ENCODE measurements at regions not wholly inside any gene's neighbourhood (a gene's known extent, or its start where the extent isn't known, plus 50 kb on each side); places are given as distances from the start of the nearest gene placed in this dataset.

DNA sequence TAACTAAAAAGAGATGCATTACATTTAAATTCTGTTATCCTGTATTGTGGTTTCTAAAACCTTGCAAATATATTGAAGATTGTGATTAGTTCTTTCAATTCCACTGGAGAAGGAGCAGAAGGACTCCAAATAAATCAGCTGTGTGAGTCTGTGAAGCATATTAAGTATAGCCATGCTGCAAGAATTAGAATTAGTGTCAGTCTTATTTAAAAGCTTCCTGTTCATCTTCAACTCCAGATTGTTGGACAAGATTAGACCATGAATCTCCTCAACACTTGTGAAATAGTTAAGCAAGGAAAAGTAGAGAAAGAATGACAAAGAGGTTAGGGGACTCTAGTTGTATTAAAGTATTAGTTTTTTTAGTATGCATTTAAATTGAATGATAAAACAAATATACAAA is 92.5 kb upstream of the LRP1B start:
- TF ChIP-seq TAF1 (IDR thresholded peaks at IDR 0.05; ENCODE audit: borderline replicate concordance, low read depth, low read length) (no peak), POLR2AphosphoS5 (IDR thresholded peaks at IDR 0.05; ENCODE audit: low read depth, low read length) (no peak), EP300 (IDR thresholded peaks at IDR 0.05; ENCODE audit: borderline replicate concordance in 1 of 2, low read depth in 1 of 2, low read length in 1 of 2) (peak in 1 of 2 experiments; percentile 49; a peak in 1 of 4 replicates), SMC3 (IDR thresholded peaks at IDR 0.05; ENCODE audit: low read depth, low read length) (no peak)
- TF ChIP-seq, protein P1, sequence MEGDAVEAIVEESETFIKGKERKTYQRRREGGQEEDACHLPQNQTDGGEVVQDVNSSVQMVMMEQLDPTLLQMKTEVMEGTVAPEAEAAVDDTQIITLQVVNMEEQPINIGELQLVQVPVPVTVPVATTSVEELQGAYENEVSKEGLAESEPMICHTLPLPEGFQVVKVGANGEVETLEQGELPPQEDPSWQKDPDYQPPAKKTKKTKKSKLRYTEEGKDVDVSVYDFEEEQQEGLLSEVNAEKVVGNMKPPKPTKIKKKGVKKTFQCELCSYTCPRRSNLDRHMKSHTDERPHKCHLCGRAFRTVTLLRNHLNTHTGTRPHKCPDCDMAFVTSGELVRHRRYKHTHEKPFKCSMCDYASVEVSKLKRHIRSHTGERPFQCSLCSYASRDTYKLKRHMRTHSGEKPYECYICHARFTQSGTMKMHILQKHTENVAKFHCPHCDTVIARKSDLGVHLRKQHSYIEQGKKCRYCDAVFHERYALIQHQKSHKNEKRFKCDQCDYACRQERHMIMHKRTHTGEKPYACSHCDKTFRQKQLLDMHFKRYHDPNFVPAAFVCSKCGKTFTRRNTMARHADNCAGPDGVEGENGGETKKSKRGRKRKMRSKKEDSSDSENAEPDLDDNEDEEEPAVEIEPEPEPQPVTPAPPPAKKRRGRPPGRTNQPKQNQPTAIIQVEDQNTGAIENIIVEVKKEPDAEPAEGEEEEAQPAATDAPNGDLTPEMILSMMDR (IDR thresholded peaks at IDR 0.05) = no peak
